Endothelial cell of hepatic sinusoid (primary cell): ENCODE measurements at regions not wholly inside any gene's neighbourhood (a gene's known extent, or its start where the extent isn't known, plus 50 kb on each side); places are given as distances from the start of the nearest gene placed in this dataset.

Experiments
- in situ Hi-C: cut with HindIII; loops from 2 replicates; pipeline ENCODE4 v1.10.0; 2017; ENCODE audit warnings: low sequenced_read_pairs

- in situ Hi-C loops = no loop called here
Measured at GRCh38 chr13:22082030-22082429, 411.2 kb downstream of the FGF9 start.

GRCh38 chr13:22082437-22083100, 411.7 kb downstream of the FGF9 start:
- in situ Hi-C loops = no loop called here

GRCh38 chr13:22085001-22085400, 414.1 kb downstream of the FGF9 start:
- in situ Hi-C loops = no loop called here

GRCh38 chr13:22086597-22087330, 415.9 kb downstream of the FGF9 start:
- in situ Hi-C loops = no loop called here

GRCh38 chr13:22090106-22090505, 419.2 kb downstream of the FGF9 start:
- in situ Hi-C loops = no loop called here

GRCh38 chr13:22091222-22091970, 420.5 kb downstream of the FGF9 start:
- in situ Hi-C loops = no loop called here

- in situ Hi-C loops = no loop called here
Measured at GRCh38 chr13:22091971-22092300, 421.1 kb downstream of the FGF9 start.

GRCh38 chr13:22092791-22093560, 422.1 kb downstream of the FGF9 start:
- in situ Hi-C loops = no loop called here

GRCh38 chr13:22095794-22096193, 424.9 kb downstream of the FGF9 start:
- in situ Hi-C loops = no loop called here

GRCh38 chr13:22099585-22099984, 428.7 kb downstream of the FGF9 start:
- in situ Hi-C loops = no loop called here

- in situ Hi-C loops = no loop called here
Measured at GRCh38 chr13:22102271-22102670, 431.4 kb downstream of the FGF9 start.

GRCh38 chr13:22103046-22104027, 432.5 kb downstream of the FGF9 start:
- in situ Hi-C loops = no loop called here

GRCh38 chr13:22106058-22106457, 435.2 kb downstream of the FGF9 start:
- in situ Hi-C loops = no loop called here

GRCh38 chr13:22107549-22107948, 436.7 kb downstream of the FGF9 start:
- in situ Hi-C loops = no loop called here

- in situ Hi-C loops = no loop called here
Measured at GRCh38 chr13:22108283-22108942, 437.5 kb downstream of the FGF9 start.

GRCh38 chr13:22108979-22109378, 438.1 kb downstream of the FGF9 start:
- in situ Hi-C loops = no loop called here

- in situ Hi-C loops = no loop called here
Measured at GRCh38 chr13:22110368-22110767, 439.5 kb downstream of the FGF9 start.

GRCh38 chr13:22111152-22111783, 440.4 kb downstream of the FGF9 start:
- in situ Hi-C loops = no loop called here

GRCh38 chr13:22111961-22112360, 441.1 kb downstream of the FGF9 start:
- in situ Hi-C loops = no loop called here
